SK-N-DZ (cell line): ENCODE measurements at regions not wholly inside any gene's neighbourhood (a gene's known extent, or its start where the extent isn't known, plus 50 kb on each side); places are given as distances from the start of the nearest gene placed in this dataset.
A peak's percentile ranks its signal among the peaks of the same experiment; 100 is the strongest.

Experiments
- DNase-seq: peaks from one replicate; pipeline ENCODE4 v3.0.0-alpha.2; 2015; ENCODE audit warnings: low spot score

DNA sequence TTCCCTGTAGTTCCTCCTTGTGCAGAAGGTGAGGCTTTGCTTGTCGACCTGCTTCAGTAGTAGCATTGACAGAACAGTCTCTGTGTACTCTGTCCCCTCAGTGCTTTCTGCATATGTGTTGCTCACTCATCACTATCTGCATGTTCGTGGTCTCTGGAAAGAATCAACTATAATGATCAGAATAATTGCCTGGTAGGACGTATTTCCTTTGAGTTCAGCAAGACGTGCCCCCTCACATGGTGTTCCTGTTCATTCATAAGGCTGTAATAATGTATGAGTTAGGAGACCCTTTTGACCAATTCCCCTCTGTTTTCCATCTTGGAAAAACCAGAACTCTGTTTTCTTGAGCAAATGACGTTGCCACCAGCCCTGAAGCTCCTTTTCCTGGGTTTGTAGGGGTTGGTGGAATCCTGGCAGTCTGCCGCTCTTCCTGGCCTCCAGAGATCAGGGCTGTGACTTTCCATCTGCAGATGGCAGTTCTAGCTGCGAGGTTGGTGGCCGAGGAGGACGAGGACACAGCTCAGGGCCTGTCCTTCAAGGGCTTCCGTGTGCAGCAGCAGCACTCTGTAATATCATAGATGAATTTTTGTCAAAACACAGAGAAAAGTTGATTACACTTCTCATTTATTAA lies 61.9 kb downstream of the EXOSC2 start:
- DNase-seq: no peak

DNA sequence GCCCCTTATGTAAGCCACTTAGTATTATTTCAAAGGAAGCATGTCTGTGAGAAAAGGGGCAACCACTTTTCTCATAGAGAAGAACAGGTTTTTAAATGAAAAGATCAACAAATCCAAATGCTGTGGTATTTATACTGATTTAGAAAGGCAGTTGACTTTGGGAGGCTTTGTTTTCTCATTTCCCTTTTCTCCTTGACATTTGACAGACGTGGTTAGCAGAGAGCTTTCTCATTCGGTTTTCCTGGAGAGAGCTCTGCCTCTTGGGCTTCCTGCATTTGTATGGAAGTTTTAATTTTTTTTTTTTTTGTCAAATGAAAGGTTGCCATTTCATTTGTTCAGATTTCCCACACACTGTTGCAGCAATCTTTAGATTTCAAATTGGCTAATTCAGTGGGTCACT lies 62.5 kb downstream of the EXOSC2 start:
- no peak for DNase-seq

DNA sequence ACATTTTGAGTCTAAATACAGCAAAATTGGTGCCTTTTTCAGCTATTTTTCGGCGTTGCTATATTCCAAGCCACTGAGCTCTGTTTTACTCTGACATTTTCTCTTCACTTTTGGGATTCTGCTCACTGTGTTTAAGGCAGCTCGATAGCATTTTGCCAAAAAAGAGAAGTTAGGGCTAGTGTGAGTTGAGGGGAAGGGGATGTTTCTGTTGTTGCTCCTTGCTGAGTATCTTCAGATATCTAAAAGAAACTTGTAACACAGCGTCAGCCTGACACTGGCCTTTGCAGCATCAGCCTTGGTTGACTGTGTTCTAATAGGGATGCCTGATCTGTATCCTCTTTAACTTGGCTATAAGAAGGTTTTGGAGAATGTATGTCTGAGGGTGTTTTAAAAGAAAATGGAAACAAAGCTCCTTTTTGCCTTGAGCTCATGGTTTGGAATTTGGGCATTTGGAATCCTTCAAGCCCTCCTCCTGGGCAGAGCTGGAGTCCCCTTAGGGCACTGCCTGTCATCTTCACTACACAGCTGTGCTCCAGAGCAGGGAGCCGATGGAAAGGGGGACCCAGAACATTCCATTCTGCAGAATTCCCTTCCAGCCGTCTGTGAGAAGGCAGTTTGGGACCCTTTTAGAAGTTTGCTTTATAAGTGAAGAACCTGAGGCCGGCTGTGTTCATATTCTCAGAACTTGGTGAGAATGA lies 63.0 kb downstream of the EXOSC2 start:
- DNase-seq: no peak

DNA sequence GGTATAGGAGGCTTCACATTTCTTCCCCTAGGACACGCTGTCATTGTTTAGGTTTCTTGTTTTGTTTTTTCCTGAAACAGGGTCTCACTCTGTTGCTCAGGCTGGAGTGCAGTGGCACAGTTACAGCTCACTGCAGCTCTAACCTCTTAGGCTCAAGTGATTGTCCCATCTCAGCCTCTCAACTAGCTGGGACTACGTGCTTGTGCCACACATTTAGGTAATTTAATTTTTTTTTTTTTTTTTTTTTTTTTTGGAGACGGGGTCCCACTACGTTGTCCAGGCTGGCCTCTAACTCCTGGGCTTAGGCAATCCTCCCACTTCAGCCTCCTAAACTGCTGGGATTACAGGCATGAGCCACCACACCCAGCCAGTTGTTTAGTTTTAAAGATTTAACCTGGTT lies 66.2 kb downstream of the EXOSC2 start:
- no peak for DNase-seq

DNA sequence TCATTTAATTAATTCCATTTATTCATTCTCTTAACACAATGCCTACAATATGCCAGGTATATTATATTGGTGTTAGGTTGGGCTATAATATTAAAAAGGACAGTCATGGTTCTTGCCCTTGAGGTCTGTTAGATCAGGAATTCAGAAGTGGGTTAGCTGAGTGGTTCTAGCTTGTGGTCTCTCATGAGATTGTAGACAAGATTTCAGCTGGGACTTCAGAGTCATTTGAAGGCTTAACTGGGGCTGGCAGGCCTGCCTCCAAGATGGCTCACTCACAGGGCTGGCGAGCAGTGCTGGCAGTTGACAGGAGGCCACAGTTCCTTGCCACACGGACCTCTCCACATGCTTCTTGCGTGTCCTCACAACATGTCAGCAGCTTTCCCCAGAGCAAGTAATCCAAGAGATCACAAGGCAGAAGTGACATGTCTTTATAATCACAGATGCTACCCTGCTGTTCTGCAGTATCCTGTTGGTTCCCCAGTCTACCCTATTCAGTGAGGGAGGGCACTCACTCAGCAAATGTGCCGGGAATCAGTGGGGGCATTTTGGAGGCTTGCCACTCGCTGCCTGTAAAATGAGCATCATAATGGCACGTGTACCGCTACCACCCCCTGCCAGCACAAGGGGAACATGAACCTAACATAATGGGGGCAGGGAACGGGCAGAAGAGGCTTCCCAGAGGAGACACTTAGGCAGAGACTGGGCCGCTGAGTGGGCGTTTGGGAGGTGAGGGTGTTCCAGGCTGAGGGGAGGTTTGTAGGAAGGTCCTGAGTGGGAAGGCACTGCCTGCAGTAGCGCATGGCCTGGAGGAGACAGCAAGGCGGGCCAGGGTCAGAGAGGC lies 70.0 kb downstream of the EXOSC2 start:
- DNase-seq: no peak

DNA sequence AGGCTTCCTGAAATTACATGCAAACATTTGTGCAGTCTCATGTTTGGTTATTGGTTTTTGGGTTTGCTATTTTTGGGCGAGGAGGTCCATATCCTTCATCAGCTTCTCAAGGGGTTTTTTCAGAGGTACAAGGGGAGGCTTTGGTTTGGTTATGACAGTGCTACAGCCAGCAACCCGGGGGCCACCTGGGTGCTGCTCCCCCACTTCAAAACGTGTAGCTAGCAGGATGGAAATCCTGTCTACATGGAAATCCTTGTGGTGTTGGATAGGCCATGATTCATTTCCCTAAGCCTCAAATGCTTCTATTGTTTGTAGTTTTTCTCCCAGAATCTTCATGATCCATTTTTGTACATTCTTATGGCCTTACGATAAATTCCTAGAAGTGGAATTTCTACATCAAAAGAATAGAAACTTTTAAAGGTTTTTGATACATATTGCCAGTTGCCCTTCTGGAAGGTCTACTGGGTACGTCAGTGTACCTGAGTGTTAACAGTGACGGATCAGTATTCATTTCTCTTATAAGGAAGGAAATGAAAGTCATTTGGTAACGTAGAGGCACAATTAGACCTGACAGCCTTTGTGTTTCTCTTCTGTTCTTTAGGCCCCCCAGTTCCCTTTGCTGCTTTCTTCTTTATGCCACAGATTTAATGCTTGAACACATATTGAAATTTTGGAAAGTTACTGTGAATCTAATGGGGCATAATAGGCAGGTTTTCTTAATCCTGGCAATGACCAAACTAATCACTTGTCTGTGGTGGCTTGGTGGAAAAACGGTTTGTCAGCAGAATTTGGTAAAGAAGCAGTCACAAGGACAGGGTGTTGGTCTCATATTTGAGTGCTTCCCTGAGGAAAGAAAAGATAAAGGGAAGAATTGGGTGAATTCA lies 69.7 kb upstream of the ABL1 start:
- no peak for DNase-seq

DNA sequence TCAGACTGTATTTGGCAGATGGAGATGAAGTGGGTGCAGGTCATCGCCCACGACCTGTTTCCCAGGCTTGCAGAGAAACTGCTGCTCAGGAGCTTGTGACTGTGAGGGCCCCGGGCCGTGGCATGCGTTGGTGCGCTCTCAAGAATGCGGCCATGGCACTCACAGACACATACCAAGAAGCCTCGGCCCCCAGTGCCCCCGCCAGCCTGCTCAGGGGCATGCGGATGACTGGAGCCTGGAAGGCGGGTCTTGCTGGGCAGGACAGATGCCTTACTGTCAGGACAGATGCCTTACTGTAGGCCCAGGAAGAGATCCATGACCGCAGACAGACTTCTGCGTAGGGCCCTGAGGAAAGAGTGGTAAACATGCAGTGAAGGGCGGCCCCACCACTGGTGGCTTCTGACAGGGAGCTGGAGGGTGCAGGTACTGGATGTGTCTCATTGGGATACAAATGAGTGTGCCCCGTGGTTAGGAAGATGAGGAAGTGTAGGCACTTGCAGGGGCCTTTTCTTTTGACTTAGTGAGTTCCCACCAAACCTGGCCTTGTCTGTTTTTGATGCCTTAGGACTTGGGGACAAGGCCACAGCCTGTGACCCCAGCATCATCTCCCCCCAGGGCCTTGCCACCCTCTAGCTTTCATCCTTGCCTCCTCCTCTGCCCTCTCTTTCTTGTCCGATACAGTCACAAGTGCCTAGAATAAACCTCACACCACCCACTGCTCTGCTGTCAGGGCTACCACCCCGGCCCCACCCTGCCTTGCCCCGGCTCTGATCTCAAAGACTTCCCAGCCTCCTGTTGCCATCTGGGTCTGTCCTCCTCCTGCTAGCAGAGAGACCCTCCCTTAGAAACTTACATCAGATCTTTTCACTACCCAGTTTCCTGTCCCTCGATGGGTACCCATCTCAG lies 68.8 kb upstream of the ABL1 start:
- DNase-seq: no peak

DNA sequence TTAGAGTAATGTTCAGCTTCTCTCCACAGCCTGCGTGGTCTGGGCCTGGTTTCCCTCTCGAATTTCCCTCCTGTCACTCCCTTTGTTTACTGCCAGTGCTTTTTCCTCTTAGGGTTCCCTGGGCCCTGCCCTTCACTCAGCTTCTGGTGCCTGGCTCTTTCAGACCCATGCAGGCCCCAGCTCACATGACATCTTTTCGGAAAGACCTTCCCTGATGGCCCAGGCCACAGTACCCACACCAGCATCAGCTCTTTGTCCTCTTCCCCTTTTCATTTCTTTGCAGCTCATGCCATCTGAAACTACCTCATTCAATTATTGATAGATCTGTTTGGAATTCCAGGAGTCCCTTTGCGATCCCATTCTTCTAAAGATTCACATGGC lies 68.1 kb upstream of the ABL1 start:
- no peak for DNase-seq

DNA sequence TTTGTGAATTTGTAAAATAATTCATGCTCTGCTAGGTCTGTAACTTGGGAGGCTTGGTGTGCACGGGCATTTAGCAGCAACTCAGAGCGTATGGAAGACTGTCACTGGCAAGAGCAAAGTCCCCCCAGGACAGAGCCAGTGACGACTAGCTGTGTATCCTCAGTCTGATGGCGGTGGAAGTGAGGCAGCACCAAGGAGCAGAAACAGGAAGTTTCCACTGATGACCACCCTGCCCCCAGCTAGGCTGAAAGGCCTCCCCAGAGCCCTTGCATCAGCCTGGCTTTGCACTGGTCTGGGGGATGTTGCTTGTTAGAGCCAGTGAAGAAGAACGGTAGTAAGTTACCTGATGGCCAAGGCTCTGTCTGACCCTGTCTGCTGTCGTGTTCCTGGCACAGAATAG lies 66.8 kb upstream of the ABL1 start:
- DNase-seq: no peak

DNA sequence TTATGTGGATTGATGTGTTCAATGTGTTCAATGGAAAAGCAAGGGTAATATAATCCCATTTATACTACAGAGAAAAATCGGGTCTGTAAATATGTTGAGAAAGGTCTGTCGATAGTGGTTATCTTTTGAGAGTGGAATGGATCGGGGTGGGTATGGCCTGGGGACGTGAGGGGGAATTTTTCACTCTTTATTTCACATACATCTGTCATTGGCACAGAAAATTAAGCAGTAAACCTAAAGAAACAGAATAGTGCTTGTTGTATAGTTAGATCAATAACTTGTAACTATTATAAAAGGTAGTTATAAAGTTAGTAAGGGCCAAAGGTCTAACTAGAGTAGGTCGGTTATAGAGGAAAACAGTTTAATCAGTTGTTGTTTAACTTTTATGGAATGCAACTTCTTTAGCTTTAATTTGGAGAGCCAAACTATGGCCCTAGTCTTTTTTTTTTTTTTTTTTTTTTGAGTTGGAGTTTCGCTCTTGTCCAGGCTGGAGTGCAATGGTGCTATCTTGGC lies 66.1 kb upstream of the ABL1 start:
- DNase-seq: no peak

DNA sequence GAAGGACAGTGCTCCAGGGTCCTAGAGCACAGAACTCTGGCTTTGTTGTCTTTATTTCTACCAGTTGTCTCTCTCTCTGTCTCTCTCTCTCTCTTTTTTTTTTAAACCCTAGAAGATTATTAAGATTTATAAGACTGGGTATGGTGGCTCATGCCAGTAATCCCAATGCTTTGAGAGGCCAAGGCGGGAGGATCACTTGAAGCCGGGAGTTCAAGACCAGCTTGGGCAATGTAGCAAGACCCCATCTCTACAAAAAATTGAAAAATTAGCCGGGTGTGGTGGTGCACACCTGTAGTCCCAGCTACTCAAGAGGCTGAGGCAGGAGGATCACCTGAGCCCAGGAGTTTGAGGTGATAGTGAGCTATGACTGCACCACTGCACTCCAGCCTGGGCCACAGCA lies 65.0 kb upstream of the ABL1 start:
- no peak for DNase-seq

DNA sequence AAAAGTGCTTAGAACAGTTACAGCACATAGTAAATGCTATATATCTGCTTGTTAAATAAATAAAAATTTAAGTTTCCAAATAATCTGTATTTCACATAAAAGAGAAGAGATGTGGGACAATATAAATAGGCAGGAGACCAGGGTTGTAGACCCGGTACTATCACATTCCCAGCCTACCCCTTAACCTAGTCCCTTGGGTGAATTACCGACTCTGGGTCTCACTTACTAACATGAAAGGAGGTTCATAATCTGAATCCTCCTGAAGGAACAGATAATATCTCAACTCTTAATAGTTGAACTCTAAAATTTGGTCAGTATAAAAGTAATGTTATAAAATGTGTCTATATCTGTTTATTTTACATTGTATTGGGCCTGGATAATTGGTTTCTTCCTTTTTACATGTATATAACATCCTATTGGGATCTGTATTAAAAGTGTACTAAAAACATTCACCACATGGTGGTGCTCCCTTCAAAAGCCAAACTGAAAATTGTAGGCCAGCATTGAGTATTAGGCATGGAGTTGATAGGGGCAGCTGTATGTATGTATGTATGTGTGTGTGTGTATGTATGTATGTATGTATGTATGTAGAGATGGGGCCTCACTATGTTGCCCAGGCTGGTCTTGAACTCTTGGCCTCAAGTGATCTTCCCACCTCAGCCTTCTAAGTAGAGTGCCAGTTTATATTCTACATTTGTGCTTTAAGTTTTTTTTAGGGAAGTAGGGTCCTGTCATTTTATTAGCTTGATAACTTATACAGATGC lies 64.2 kb upstream of the ABL1 start:
- peak; percentile 68 for DNase-seq

DNA sequence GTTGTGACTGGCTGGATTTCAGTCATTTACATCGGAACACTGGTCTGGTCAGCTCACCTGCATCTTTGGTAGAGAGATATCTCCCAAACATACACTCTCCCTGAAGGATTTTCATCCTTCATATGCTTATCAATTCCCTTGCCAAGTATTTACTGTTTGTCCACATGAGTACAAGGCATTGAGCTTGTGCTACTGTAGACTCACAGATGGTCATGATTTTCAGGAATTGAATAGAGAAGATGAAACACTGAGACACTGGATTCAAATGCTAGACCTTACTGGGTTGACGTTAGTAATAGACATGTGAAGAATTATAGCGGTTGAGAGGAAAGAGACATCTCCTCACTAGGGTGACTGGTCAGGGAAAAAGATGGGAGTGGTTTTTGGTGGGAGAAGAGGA lies 62.9 kb upstream of the ABL1 start:
- no peak for DNase-seq

DNA sequence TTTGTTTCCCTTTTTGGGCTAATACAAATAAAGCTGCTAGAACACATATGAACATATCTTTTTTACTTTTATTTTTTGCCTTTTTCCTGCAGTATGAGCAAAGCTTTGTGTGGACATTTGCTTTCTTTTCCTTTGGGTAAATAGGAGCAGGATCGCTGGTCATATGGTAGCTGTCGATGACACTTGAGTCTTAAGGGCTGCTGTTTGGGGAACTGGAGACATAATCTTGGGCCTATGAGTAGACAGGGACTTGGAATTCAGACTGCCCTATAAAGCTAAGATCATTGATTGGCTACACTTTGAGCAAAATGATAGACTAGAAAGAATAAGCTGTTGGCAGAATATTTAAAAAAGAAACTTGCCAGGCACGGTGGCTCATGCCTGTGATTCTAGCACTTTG lies 60.9 kb upstream of the ABL1 start:
- DNase-seq: no peak

DNA sequence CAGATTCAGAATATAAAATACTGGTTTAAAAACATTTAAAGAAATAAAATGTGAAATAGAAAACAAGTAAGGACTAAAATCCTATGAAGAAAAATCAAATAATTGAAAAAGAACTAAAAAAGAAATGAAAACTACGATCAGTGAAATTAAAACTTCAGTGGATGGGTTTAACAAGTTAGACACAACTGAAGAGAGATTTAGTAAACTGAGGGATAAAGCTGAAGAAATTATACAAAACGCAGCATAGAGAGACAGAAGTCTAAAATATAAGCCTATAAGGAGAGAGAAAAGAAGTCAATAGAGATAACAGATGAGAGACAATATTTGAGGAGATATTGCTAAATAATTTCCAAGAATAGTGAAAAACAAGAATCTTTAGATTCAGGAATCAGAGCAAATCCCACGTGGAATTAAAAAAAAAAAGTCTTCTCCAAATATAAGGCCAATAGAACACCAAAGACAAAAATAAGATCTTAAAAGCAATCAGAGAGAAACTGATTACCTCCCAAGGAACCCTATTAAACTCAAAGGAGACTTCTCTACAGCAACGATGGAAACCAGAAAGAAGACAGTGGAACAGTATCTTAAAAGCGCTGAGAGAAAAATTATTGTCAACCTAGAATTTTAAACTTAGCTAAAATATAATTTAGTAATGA lies 59.6 kb upstream of the ABL1 start:
- no peak for DNase-seq

DNA sequence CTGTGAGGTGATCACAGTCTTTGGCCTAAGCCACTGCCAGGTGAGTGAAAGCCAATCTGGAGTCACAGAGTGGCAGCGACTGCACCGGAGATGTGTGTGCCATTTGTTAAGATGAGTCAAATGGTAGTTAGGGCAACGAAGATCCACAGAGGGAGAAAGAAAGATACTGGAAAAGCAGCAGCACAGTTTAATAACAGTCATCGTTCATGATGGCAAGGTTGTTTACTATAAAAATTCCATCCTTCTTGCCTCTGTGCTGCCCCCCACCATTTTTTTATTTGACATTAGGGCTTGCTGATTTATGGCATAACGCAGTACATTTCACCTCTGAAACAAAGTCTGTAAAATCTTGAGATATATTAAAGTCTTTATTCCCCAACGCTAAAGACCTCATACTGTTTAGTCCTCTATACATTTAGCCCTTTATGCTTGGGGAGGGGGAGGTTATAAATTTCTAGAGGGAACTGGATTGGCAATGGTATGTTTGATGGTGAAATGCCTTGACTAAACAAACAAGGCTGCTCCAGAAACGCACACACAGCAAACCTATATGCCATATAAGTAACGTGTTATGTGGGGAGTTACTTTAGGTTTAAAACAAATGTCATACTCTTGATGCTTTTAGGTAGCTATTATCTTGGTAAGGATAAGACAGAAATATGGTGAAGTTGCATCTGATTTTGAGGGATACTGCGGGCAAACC lies 55.8 kb upstream of the ABL1 start:
- DNase-seq: no peak

DNA sequence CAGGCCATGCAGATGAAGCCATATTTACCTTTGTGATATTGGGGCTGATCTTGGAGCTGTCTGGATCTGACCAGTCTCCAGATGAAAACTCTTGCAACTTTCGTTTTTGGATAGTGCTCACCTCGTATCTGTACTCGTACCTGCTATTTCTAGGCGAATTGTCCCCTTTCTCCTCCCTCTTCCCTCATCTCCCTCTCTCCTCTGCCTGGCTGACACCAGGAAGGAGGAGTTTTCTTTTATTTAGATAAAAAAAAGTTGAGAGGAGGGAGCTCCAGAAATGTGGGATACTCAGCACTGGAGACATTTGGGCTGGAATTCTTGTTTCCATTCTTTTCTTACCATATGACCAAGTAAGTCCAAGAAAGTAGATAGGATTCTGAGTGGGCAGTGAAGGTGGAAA lies 54.6 kb upstream of the ABL1 start:
- DNase-seq: no peak

DNA sequence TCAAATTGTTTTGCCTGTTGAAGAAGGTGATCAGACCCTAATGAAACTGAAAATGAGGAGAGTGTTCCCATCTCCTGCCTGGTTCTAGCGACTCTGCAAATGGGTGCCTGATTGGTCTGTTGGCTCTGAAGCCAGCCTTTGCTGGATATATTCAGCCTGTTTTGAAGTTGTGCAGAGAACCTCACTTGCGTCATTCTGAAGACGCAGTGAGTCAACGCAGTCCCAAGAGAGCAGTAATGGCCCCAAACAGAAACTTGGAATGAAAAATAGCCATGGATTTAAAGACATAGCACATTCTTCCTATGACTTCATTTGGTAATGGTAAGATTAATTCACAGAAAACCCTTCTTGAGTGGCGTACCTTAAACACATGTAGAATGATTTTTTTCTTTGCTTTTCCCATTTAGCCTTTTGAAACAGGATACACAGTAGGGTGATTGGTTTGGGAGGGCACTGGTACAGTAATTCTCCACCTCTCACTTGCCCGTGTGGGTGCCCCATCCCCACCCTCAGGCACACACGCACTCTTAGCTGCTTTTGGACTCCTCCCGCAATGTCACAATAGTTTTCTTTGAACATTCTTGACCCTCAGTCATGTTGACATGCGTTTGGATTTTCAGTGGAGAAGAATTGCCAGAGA lies 54.1 kb upstream of the ABL1 start:
- no peak for DNase-seq
